ENCODE measurements at regions not wholly inside any gene's neighbourhood (a gene's known extent, or its start where the extent isn't known, plus 50 kb on each side); places are given as distances from the start of the nearest gene placed in this dataset.

GRCh38 chr5:173524136-173524535 lies 92.3 kb downstream of the BOD1 start:
- DNase-seq: no peak

- DNase-seq: no peak
Measured at GRCh38 chr5:173523388-173523787, 93.1 kb downstream of the BOD1 start.

- no peak for DNase-seq
Measured at GRCh38 chr5:173522518-173522917, 93.9 kb downstream of the BOD1 start.

- no peak for DNase-seq
Measured at GRCh38 chr5:173518856-173519255, 97.6 kb downstream of the BOD1 start.

- DNase-seq: no peak
Measured at GRCh38 chr5:173517648-173518047, 98.8 kb downstream of the BOD1 start.

GRCh38 chr5:173515526-173515925 lies 100.9 kb downstream of the BOD1 start:
- DNase-seq: no peak

GRCh38 chr5:173514661-173515060 lies 101.8 kb downstream of the BOD1 start:
- DNase-seq: no peak

- no peak for DNase-seq
Measured at GRCh38 chr5:173513521-173513991, 102.9 kb downstream of the BOD1 start.

GRCh38 chr5:173512637-173513435 lies 103.6 kb downstream of the BOD1 start:
- DNase-seq: no peak

GRCh38 chr5:173509060-173509459 lies 107.4 kb downstream of the BOD1 start:
- DNase-seq: no peak

GRCh38 chr5:173507171-173507570 lies 109.3 kb downstream of the BOD1 start:
- DNase-seq: no peak

- no peak for DNase-seq
Measured at GRCh38 chr5:173505634-173506033, 110.8 kb downstream of the BOD1 start.

- no peak for DNase-seq
Measured at GRCh38 chr5:173501922-173502321, 114.5 kb downstream of the BOD1 start.

GRCh38 chr5:173501271-173501670 lies 115.2 kb downstream of the BOD1 start:
- DNase-seq: no peak

- no peak for DNase-seq
Measured at GRCh38 chr5:173500213-173500560, 116.3 kb downstream of the BOD1 start.

GRCh38 chr5:173499471-173500212 lies 116.8 kb downstream of the BOD1 start:
- DNase-seq: no peak

- DNase-seq: no peak
Measured at GRCh38 chr5:173498739-173499470, 117.5 kb downstream of the BOD1 start.

GRCh38 chr5:173498286-173498685 lies 118.2 kb downstream of the BOD1 start:
- no peak for DNase-seq

- DNase-seq: no peak
Measured at GRCh38 chr5:173497685-173498084, 118.8 kb downstream of the BOD1 start.

- no peak for DNase-seq
Measured at GRCh38 chr5:173496883-173497255, 119.6 kb downstream of the BOD1 start.

- DNase-seq: no peak
Measured at GRCh38 chr5:173496129-173496882, 120.1 kb downstream of the BOD1 start.

GRCh38 chr5:173495225-173495904 lies 121.1 kb downstream of the BOD1 start:
- DNase-seq: no peak
